ENCODE measurements at regions not wholly inside any gene's neighbourhood (a gene's known extent, or its start where the extent isn't known, plus 50 kb on each side); places are given as distances from the start of the nearest gene placed in this dataset.

DNA sequence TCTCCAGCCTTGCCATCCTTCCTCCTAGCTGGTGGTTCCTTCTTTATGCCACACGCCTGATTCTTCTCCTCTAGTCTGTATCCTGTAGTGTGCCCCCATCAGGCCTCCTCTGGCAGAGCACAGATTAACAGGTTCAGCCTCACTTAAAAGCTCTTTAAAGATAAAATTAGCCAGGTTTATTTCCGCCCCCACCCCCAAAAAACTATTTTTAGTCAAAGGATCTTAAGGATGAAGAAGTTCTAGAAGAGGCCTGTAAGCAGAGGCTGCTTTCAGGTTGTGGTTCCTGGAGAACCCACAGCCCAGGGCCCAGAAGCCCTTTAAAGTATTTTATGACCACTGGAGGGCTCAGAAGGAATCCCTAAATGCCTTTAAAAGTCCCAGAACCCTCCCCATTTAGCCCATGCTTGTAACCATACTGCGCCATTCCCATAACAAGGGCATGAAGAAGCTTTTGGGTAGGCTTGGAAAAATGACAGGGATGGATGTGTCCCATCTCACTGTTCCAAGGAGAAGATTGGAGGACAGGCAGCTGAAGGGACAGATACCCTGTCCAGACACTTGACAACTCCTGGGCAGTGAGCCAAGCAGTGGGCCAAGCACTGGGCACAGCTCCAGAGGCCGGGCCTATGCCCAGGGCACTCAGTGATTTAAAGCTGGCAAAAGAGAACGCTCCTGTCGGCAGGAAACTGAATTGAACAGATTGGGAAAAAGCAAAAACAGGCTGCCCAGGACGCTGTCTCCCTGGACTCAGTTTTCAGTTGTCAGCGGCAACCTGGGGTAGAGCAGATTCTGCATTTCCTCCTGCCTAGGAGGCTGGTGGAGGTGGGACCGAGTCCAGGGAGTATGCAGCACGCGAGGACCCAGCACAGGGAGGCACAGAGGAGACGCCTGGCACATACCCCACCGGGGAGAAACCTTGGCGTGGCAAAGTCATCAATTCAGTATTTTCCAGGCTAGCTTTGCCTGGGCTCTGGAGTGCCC is 106.3 kb upstream of the SSBP2 start:
- TF ChIP-seq POLR2AphosphoS5 (IDR thresholded peaks at IDR 0.05; ENCODE audit: borderline replicate concordance, low read depth, low read length) (no peak), EZH2 (IDR thresholded peaks at IDR 0.05) (no peak)
